HCT116 (cell line): ENCODE measurements at regions not wholly inside any gene's neighbourhood (a gene's known extent, or its start where the extent isn't known, plus 50 kb on each side); places are given as distances from the start of the nearest gene placed in this dataset.

Experiments
- ATAC-seq: fragments of 200-7000 bp; cut with Tn5 transposase; 2 replicates; pipeline ENCODE4 v1.9.1; 2020; ENCODE audit warnings: mild to moderate bottlenecking, moderate library complexity
- BruUV-seq: library from RNA; stranded (reverse); fragments of 400-500 nt; replicated peaks from 2 replicates; lab custom pipeline; 2021; lab: Mats Ljungman, UMichigan
- CTCF ChIA-PET: fragments of 300-600 bp; sonication (Branson Sonifier 250); formaldehyde crosslinking; loops from one replicate; lab custom pipeline; 2021; ENCODE audit warnings: antibody characterized with exemption; lab: Charles Lee
- POLR2A ChIA-PET: fragments of 300-600, 350-600 bp; sonication (Branson Sonifier 250); formaldehyde crosslinking; loops from one replicate; lab custom pipeline; 2021; ENCODE audit warnings: antibody characterized with exemption; lab: Charles Lee
- RAD21 ChIA-PET, 2 experiments: fragments of 300-600 bp; sonication (Branson Sonifier 250); formaldehyde crosslinking; loops; one replicate each; lab custom pipeline; 2023; ENCODE audit warnings: low total read pairs in 2 of 2; ENCODE audit not compliant: uncharacterized antibody in 2 of 2, unreplicated experiment in 2 of 2, low non-redundant PET in 1 of 2; lab: Charles Lee
- DNase-seq: peaks from one replicate; pipeline ENCODE4 v3.0.0-alpha.2; 2010; ENCODE audit warnings: low read depth, low spot score
- H2AFZ ChIP-seq: fragments of 200-600 bp; shearing (Covaris generic), sonication (generic); 2 replicates; pipeline ENCODE4 v1.6.1; 2017; ENCODE audit warnings: low read depth, mixed run types, mixed read lengths, antibody characterized with exemption, low read length; ENCODE audit not compliant: poor library complexity, severe bottlenecking
- H3K27ac ChIP-seq: 2 replicates; pipeline ENCODE4 v1.5.1; 2012; ENCODE audit warnings: low read depth, low read length
- H3K27me3 ChIP-seq: fragments of 200-600 bp; sonication (generic); 2 replicates; pipeline ENCODE4 v1.6.1; 2016; ENCODE audit warnings: mixed run types, low read length, mixed read lengths; ENCODE audit not compliant: insufficient read depth
- H3K36me3 ChIP-seq, 2 experiments: fragments of 200-500 bp in 1 of 2; fragments of 200-600 bp in 1 of 2; sonication (Bioruptor generic) in 1 of 2; sonication (generic) in 1 of 2; 2 replicates each; pipeline versions ENCODE4 v1.5.1 to v1.6.1; 2014 to 2016; ENCODE audit warnings: low read length in 2 of 2, inconsistent platforms in 1 of 2, mixed read lengths in 1 of 2, mixed run types in 1 of 2; ENCODE audit not compliant: insufficient read depth in 2 of 2, control insufficient read depth in 1 of 2
- H3K4me1 ChIP-seq, 2 experiments: fragments of 200-600 bp in 1 of 2; sonication (generic) in 1 of 2; 2 replicates each; pipeline versions ENCODE4 v1.5.1 to v1.6.1; 2012 to 2017; ENCODE audit warnings: low read length in 2 of 2, inconsistent platforms in 1 of 2, mild to moderate bottlenecking in 1 of 2, mixed read lengths in 1 of 2, mixed run types in 1 of 2, moderate library complexity in 1 of 2; ENCODE audit not compliant: insufficient read depth in 2 of 2, control insufficient read depth in 1 of 2
- H3K4me2 ChIP-seq: fragments of 200-600 bp; sonication (generic); 2 replicates; pipeline ENCODE4 v1.6.1; 2017; ENCODE audit warnings: mixed run types, low read length, mixed read lengths
- H3K4me3 ChIP-seq, 2 experiments: fragments of 200-600 bp in 1 of 2; sonication (generic) in 1 of 2; replicated peaks in 1 of 2; 2 replicates each; pipeline ENCODE4 v1.5.1; 2011 to 2016; ENCODE audit warnings: low read length in 2 of 2, control low read depth in 1 of 2, low read depth in 1 of 2, mild to moderate bottlenecking in 1 of 2, mixed read lengths in 1 of 2, mixed run types in 1 of 2
- H3K79me2 ChIP-seq: fragments of 200-600 bp; sonication (generic); 2 replicates; pipeline ENCODE4 v1.6.1; 2017; ENCODE audit warnings: mild to moderate bottlenecking, mixed run types, low read length, moderate library complexity, mixed read lengths; ENCODE audit not compliant: insufficient read depth
- H3K9ac ChIP-seq: fragments of 200-600 bp; sonication (generic); 2 replicates; pipeline ENCODE4 v1.6.1; 2016; ENCODE audit warnings: low read length, mixed read lengths
- H3K9me2 ChIP-seq: fragments of 200-600 bp; sonication (generic), shearing (Covaris generic); 2 replicates; pipeline ENCODE4 v1.6.1; 2017; ENCODE audit warnings: mixed run types, mild to moderate bottlenecking, moderate library complexity; ENCODE audit not compliant: insufficient read depth
- H3K9me3 ChIP-seq, 2 experiments: fragments of 200-500 bp in 1 of 2; fragments of 200-600 bp in 1 of 2; sonication (Bioruptor generic) in 1 of 2; sonication (generic) in 1 of 2; 2 replicates each; pipeline ENCODE4 v1.6.1; 2014 to 2017; ENCODE audit warnings: low read length in 2 of 2, mixed read lengths in 2 of 2, inconsistent platforms in 1 of 2, low read depth in 1 of 2, mild to moderate bottlenecking in 1 of 2, mixed run types in 1 of 2, moderate library complexity in 1 of 2; ENCODE audit not compliant: control insufficient read depth in 1 of 2, insufficient read depth in 1 of 2
- H4K20me1 ChIP-seq: fragments of 200-600 bp; sonication (generic), shearing (Covaris generic); 2 replicates; pipeline ENCODE4 v1.6.1; 2017; ENCODE audit warnings: mixed run types, mild to moderate bottlenecking, moderate library complexity; ENCODE audit not compliant: insufficient read depth
- CBX3 ChIP-seq: IDR thresholded peaks from 2 replicates; pipeline ENCODE4 v1.6.1; 2012; ENCODE audit warnings: low read depth
- CEBPB ChIP-seq: IDR thresholded peaks from 2 replicates; pipeline ENCODE4 v1.6.1; 2012; ENCODE audit warnings: low read depth
- EGR1 ChIP-seq: IDR thresholded peaks from 2 replicates; pipeline ENCODE4 v1.6.1; 2012; ENCODE audit warnings: low read depth
- ELF1 ChIP-seq: IDR thresholded peaks from 2 replicates; pipeline ENCODE4 v1.6.1; 2012; ENCODE audit warnings: low read depth, borderline replicate concordance
- EZH2 ChIP-seq: fragments of 200-600 bp; sonication (generic); IDR thresholded peaks from 2 replicates; pipeline ENCODE4 v1.6.1; 2017; ENCODE audit warnings: antibody characterized with exemption, mixed run types
- EZH2phosphoT487 ChIP-seq: fragments of 200-600 bp; IDR thresholded peaks from 2 replicates; pipeline ENCODE4 v1.6.1; 2018; ENCODE audit warnings: antibody characterized with exemption, borderline replicate concordance
- FOSL1 ChIP-seq: IDR thresholded peaks from 2 replicates; pipeline ENCODE4 v1.6.1; 2012; ENCODE audit warnings: low read depth
- JUND ChIP-seq: IDR thresholded peaks from 2 replicates; pipeline ENCODE4 v1.6.1; 2012
- POLR2A ChIP-seq: IDR thresholded peaks from 2 replicates; pipeline ENCODE4 v1.7.0; 2011; ENCODE audit warnings: borderline replicate concordance; ENCODE audit not compliant: insufficient read depth, insufficient read length; ENCODE audit errors: extremely low read depth
- POLR2AphosphoS5 ChIP-seq: IDR thresholded peaks from 2 replicates; pipeline ENCODE4 v1.6.1; 2011; ENCODE audit warnings: mild to moderate bottlenecking, low read depth, low read length, moderate library complexity
- SIN3A ChIP-seq: IDR thresholded peaks from 2 replicates; pipeline ENCODE4 v1.6.1; 2012; ENCODE audit warnings: low read depth
- SP1 ChIP-seq: IDR thresholded peaks from 2 replicates; pipeline ENCODE4 v1.6.1; 2012; ENCODE audit warnings: low read depth
- SRF ChIP-seq: IDR thresholded peaks from 2 replicates; pipeline ENCODE4 v1.6.1; 2012; ENCODE audit warnings: low read depth
- TCF7L2 ChIP-seq: IDR thresholded peaks from 2 replicates; pipeline ENCODE4 v1.7.0; 2011; ENCODE audit warnings: borderline replicate concordance, inconsistent platforms; ENCODE audit not compliant: insufficient read depth, insufficient read length; ENCODE audit errors: extremely low read depth
- ZFX ChIP-seq: fragments of 450-650 bp; IDR thresholded peaks from 2 replicates; pipeline ENCODE4 v1.6.1; 2017
- ZNF274 ChIP-seq: fragments of 200-500 bp; sonication (Bioruptor generic); IDR thresholded peaks from 2 replicates; pipeline ENCODE4 v1.6.1; 2014; ENCODE audit warnings: mild to moderate bottlenecking, low read depth, low read length, inconsistent platforms
- intact Hi-C: fragments of 100-400 bp; cut with micrococcal nuclease; formaldehyde crosslinking; loops from 2 replicates; pipeline ENCODE4 v1.10.0; 2022
- TF ChIP-seq, protein P1 (sequence below): IDR thresholded peaks from 2 replicates; pipeline ENCODE4 v1.6.1; 2011; ENCODE audit warnings: mild to moderate bottlenecking, low read length, moderate library complexity; ENCODE audit not compliant: insufficient replicate concordance; ENCODE audit errors: extremely low read depth
- TF ChIP-seq, protein P2 (sequence below), 3 experiments: fragments of 200-600 bp in 1 of 3; sonication (generic) in 1 of 3; IDR thresholded peaks in 2 of 3; conservative IDR thresholded peaks in 1 of 3; 2 replicates each; pipeline ENCODE4 v1.5.1; 2012 to 2017; ENCODE audit warnings: low read depth in 2 of 3, low read length in 2 of 3, antibody characterized with exemption in 1 of 3, borderline replicate concordance in 1 of 3, control low read depth in 1 of 3, mild to moderate bottlenecking in 1 of 3, mixed read lengths in 1 of 3, mixed run types in 1 of 3, moderate library complexity in 1 of 3; ENCODE audit not compliant: insufficient read depth in 1 of 3
- TF ChIP-seq, protein P3 (sequence below): IDR thresholded peaks from 2 replicates; pipeline ENCODE4 v1.6.1; 2012

DNA sequence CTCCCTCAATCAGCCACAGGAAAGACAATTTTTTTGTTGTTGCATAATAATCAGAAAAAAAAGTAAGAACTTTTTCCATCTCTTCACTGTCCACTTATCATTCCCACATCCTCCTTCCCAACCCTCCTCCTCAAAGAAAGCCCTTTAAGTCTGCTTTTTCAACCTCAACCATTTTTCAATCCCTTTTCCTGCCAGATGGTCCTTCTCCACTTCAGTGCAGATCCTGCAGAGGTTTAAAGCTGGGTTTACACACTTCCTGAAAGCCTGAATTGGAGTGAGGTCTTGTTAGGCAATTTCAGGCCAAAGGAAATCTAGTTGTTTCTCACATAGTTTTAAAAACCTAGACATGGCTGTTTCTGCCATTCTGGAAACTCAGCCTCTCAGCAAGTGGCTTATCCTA is 78.3 kb downstream of the RPL27A start:
- Histone ChIP-seq H3K27me3 (no peaks in the 10 kb centered on the region), H3K27ac (no peak overlapping the region), H3K9me2 (no peaks in the 10 kb centered on the region), H3K9ac (no peak overlapping the region), H3K79me2 (no peaks in the 10 kb centered on the region), H4K20me1 (no peaks in the 10 kb centered on the region), H3K9me3 (no peaks in the 10 kb centered on the region)
- intact Hi-C loops, result no loop called here
- POLR2A ChIA-PET, result no interaction called here
- ATAC-seq, result no peak
- BruUV-seq, result no TSS peak
- CTCF ChIA-PET, result no interaction called here
- TF ChIP-seq TCF7L2, result no peak
- TF ChIP-seq POLR2AphosphoS5, result no peak
- TF ChIP-seq, protein P1, sequence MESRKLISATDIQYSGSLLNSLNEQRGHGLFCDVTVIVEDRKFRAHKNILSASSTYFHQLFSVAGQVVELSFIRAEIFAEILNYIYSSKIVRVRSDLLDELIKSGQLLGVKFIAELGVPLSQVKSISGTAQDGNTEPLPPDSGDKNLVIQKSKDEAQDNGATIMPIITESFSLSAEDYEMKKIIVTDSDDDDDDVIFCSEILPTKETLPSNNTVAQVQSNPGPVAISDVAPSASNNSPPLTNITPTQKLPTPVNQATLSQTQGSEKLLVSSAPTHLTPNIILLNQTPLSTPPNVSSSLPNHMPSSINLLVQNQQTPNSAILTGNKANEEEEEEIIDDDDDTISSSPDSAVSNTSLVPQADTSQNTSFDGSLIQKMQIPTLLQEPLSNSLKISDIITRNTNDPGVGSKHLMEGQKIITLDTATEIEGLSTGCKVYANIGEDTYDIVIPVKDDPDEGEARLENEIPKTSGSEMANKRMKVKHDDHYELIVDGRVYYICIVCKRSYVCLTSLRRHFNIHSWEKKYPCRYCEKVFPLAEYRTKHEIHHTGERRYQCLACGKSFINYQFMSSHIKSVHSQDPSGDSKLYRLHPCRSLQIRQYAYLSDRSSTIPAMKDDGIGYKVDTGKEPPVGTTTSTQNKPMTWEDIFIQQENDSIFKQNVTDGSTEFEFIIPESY, result no peak
- no peak for TF ChIP-seq SIN3A
- TF ChIP-seq SP1, result no peak
- no peak for TF ChIP-seq ZFX
- no peak for TF ChIP-seq EZH2phosphoT487
- TF ChIP-seq CBX3, result no peak
- no peak for TF ChIP-seq ELF1
- TF ChIP-seq SRF, result no peak
- no peak for TF ChIP-seq CEBPB
- no peak for TF ChIP-seq EGR1
- TF ChIP-seq JUND, result no peak
- TF ChIP-seq POLR2A, result no peak
- TF ChIP-seq ZNF274, result no peak
- no peak for TF ChIP-seq EZH2
- TF ChIP-seq, protein P2, sequence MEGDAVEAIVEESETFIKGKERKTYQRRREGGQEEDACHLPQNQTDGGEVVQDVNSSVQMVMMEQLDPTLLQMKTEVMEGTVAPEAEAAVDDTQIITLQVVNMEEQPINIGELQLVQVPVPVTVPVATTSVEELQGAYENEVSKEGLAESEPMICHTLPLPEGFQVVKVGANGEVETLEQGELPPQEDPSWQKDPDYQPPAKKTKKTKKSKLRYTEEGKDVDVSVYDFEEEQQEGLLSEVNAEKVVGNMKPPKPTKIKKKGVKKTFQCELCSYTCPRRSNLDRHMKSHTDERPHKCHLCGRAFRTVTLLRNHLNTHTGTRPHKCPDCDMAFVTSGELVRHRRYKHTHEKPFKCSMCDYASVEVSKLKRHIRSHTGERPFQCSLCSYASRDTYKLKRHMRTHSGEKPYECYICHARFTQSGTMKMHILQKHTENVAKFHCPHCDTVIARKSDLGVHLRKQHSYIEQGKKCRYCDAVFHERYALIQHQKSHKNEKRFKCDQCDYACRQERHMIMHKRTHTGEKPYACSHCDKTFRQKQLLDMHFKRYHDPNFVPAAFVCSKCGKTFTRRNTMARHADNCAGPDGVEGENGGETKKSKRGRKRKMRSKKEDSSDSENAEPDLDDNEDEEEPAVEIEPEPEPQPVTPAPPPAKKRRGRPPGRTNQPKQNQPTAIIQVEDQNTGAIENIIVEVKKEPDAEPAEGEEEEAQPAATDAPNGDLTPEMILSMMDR (IDR thresholded peaks at IDR 0.05 in 2 of 3, conservative IDR thresholded peaks at IDR 0.05 in 1 of 3; ENCODE audit: borderline replicate concordance in 1 of 3, insufficient read depth in 1 of 3, low read depth in 2 of 3, low read length in 2 of 3), result no peak
- TF ChIP-seq, protein P3, sequence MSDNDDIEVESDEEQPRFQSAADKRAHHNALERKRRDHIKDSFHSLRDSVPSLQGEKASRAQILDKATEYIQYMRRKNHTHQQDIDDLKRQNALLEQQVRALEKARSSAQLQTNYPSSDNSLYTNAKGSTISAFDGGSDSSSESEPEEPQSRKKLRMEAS, result no peak
- TF ChIP-seq FOSL1, result no peak
- TF ChIP-seq, all 23 proteins: peak for 0
- no peak overlapping the region for H2AFZ ChIP-seq
- H3K36me3 ChIP-seq, result no peaks in the 10 kb centered on the region
- H3K4me1 ChIP-seq, result peaks cover 0 to 23% of the 10 kb centered on the region in 2 experiments; a peak in 2 of 4 replicates
- no peak for DNase-seq
- no peak overlapping the region for H3K4me3 ChIP-seq
- H3K4me2 ChIP-seq, result no peak overlapping the region
- RAD21 ChIA-PET, result no interaction called here
